Adrenal gland (tissue), 5 donors: ENCODE measurements at regions not wholly inside any gene's neighbourhood (a gene's known extent, or its start where the extent isn't known, plus 50 kb on each side); places are given as distances from the start of the nearest gene placed in this dataset.

Source experiments
- CTCF ChIP-seq, 6 experiments: fragments of 450-650 bp in 4 of 6; fragments of 200-600 bp in 2 of 6; sonication (generic) in 1 of 6; IDR thresholded peaks; 1 replicate in 5 of 6; 2 replicates in 1 of 6; pipeline versions ENCODE4 v1.5.1 to v1.8.0; 2016 to 2021; ENCODE audit warnings: antibody characterized with exemption in 6 of 6, mild to moderate bottlenecking in 2 of 6, moderate library complexity in 1 of 6
- POLR2A ChIP-seq, 2 donors: fragments of 450-650 bp; IDR thresholded peaks; one replicate each; pipeline ENCODE4 v1.6.1; 2017; ENCODE audit warnings: antibody characterized with exemption in 2 of 2, mild to moderate bottlenecking in 2 of 2, moderate library complexity in 1 of 2
- donor health status: DM: no; HTN: no; CAD: no.

- TF ChIP-seq CTCF (IDR thresholded peaks at IDR 0.05) (no peak), POLR2A (IDR thresholded peaks at IDR 0.05) (no peak)
Measured at GRCh38 chr12:19778797-19779196, 339.5 kb downstream of the AEBP2 start.
